ENCODE measurements at regions not wholly inside any gene's neighbourhood (a gene's known extent, or its start where the extent isn't known, plus 50 kb on each side); places are given as distances from the start of the nearest gene placed in this dataset.

- DNase-seq (ENCODE audit: low spot score) (no peak), ATAC-seq (ENCODE audit: insufficient number of reproducible peaks, low FRiP score, low read depth) (no peak)
- H3K4me3 ChIP-seq = no peak overlapping the region
- H3K9me3 ChIP-seq = no peaks in the 10 kb centered on the region
- no peaks in the 10 kb centered on the region for H3K36me3 ChIP-seq
- no peak for TF ChIP-seq CTCF (IDR thresholded peaks at IDR 0.05)
- no peaks in the 10 kb centered on the region for H3K27me3 ChIP-seq (replicated peaks; ENCODE audit: insufficient read depth)
- no peak overlapping the region for H3K27ac ChIP-seq
- no peaks in the 10 kb centered on the region for H3K4me1 ChIP-seq (ENCODE audit: control insufficient read depth in 1 of 2, low read depth in 2 of 2)
These were observed 277.4 kb downstream of the BCL11B start for GRCh38 chr14:98994561-98994960.

DNA sequence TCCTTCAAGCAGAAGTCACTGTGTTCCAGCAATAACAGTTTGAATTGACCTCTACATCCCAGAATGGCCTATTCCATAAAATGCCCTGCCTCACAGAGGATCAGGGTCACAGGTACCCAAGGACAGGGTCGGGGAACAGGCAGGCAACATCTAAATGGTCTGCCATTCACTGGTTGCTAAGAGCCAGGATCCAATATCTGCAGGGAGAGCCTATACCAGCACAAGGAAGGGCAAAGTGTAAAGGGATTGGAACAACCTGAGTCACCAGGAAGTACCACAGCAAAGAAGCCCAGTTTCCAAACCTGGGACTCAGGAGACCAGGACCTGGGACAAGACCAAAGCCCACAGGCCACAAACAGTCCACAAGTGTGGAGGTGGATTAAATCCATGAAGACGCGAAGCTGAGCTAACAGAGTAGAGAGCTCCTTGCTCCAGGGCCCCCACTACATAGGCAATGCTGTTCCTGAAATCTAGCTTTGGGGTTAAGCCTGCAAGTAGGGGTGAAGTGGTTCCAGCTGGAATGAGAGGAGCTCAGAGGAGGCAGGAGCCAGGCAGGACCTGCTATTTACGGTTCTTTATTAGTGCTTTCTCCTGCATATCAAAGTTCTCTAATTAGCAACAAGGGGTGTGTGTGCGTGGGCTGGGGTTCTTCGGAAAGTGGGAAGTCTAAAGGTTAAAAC is 274.3 kb downstream of the BCL11B start:
- no peak for DNase-seq (ENCODE audit: low spot score)
- Histone ChIP-seq H3K27me3 (replicated peaks; ENCODE audit: insufficient read depth) (no peaks in the 10 kb centered on the region), H3K4me1 (ENCODE audit: control insufficient read depth in 1 of 2, low read depth in 2 of 2) (no peaks in the 10 kb centered on the region), H3K36me3 (no peaks in the 10 kb centered on the region), H3K4me3 (no peak overlapping the region), H3K27ac (no peak overlapping the region), H3K9me3 (no peaks in the 10 kb centered on the region)
- no peak for TF ChIP-seq CTCF (IDR thresholded peaks at IDR 0.05)
- no peak for ATAC-seq (ENCODE audit: insufficient number of reproducible peaks, low FRiP score, low read depth)

- ATAC-seq (ENCODE audit: insufficient number of reproducible peaks, low FRiP score, low read depth) (no peak), DNase-seq (ENCODE audit: low spot score) (no peak)
- no peak overlapping the region for H3K4me3 ChIP-seq
- TF ChIP-seq CTCF (IDR thresholded peaks at IDR 0.05) = no peak
- H3K9me3 ChIP-seq = no peaks in the 10 kb centered on the region
- H3K4me1 ChIP-seq (ENCODE audit: control insufficient read depth in 1 of 2, low read depth in 2 of 2) = no peaks in the 10 kb centered on the region
- no peaks in the 10 kb centered on the region for H3K27me3 ChIP-seq (replicated peaks; ENCODE audit: insufficient read depth)
- H3K36me3 ChIP-seq = no peaks in the 10 kb centered on the region
- H3K27ac ChIP-seq = no peak overlapping the region
These were observed 272.7 kb downstream of the BCL11B start for GRCh38 chr14:98999345-98999744.

- TF ChIP-seq CTCF (IDR thresholded peaks at IDR 0.05) = no peak
- no peak for DNase-seq (ENCODE audit: low spot score)
- Histone ChIP-seq H3K4me3 (no peak overlapping the region), H3K9me3 (no peaks in the 10 kb centered on the region), H3K4me1 (ENCODE audit: control insufficient read depth in 1 of 2, low read depth in 2 of 2) (no peaks in the 10 kb centered on the region), H3K36me3 (no peaks in the 10 kb centered on the region), H3K27me3 (replicated peaks; ENCODE audit: insufficient read depth) (no peaks in the 10 kb centered on the region), H3K27ac (no peak overlapping the region)
- ATAC-seq (ENCODE audit: insufficient number of reproducible peaks, low FRiP score, low read depth) = no peak
These were observed 272.1 kb downstream of the BCL11B start for GRCh38 chr14:98999901-99000300.

DNA sequence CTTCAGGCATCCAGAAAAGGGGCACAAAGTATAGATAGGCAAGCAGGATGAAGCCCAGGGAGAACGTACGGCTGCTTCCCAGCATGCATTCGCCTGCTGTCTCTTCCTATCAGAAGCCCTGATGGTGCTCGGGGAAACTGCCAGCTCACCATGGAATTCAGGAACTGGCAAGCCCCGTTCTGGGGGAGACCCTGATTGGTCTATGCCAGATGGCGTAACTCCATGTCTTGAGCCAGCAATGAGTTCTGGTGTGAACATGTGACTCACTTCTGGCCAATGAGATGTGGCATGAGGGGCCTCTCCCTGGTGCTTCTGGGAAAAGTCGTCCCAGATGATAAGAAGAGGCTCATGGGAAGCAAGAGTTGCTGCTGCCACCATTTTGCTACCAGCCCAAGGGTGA is 270.8 kb downstream of the BCL11B start:
- DNase-seq (ENCODE audit: low spot score) (no peak), ATAC-seq (ENCODE audit: insufficient number of reproducible peaks, low FRiP score, low read depth) (no peak)
- H3K27me3 ChIP-seq (replicated peaks; ENCODE audit: insufficient read depth) = no peaks in the 10 kb centered on the region
- no peak overlapping the region for H3K4me3 ChIP-seq
- no peak overlapping the region for H3K27ac ChIP-seq
- TF ChIP-seq CTCF (IDR thresholded peaks at IDR 0.05) = no peak
- H3K9me3 ChIP-seq = no peaks in the 10 kb centered on the region
- H3K4me1 ChIP-seq (ENCODE audit: control insufficient read depth in 1 of 2, low read depth in 2 of 2) = no peaks in the 10 kb centered on the region
- no peaks in the 10 kb centered on the region for H3K36me3 ChIP-seq
